HCT116 (cell line): ENCODE measurements at regions not wholly inside any gene's neighbourhood (a gene's known extent, or its start where the extent isn't known, plus 50 kb on each side); places are given as distances from the start of the nearest gene placed in this dataset.

Source experiments
- ATAC-seq: fragments of 200-7000 bp; cut with Tn5 transposase; 2 replicates; pipeline ENCODE4 v1.9.1; 2020; ENCODE audit warnings: mild to moderate bottlenecking, moderate library complexity
- BruUV-seq: library from RNA; stranded (reverse); fragments of 400-500 nt; replicated peaks from 2 replicates; lab custom pipeline; 2021; lab: Mats Ljungman, UMichigan
- CTCF ChIA-PET: fragments of 300-600 bp; sonication (Branson Sonifier 250); formaldehyde crosslinking; loops from one replicate; lab custom pipeline; 2021; ENCODE audit warnings: antibody characterized with exemption; lab: Charles Lee
- POLR2A ChIA-PET: fragments of 300-600, 350-600 bp; sonication (Branson Sonifier 250); formaldehyde crosslinking; loops from one replicate; lab custom pipeline; 2021; ENCODE audit warnings: antibody characterized with exemption; lab: Charles Lee
- RAD21 ChIA-PET, 2 experiments: fragments of 300-600 bp; sonication (Branson Sonifier 250); formaldehyde crosslinking; loops; one replicate each; lab custom pipeline; 2023; ENCODE audit warnings: low total read pairs in 2 of 2; ENCODE audit not compliant: uncharacterized antibody in 2 of 2, unreplicated experiment in 2 of 2, low non-redundant PET in 1 of 2; lab: Charles Lee
- DNase-seq: peaks from one replicate; pipeline ENCODE4 v3.0.0-alpha.2; 2010; ENCODE audit warnings: low read depth, low spot score
- H2AFZ ChIP-seq: fragments of 200-600 bp; shearing (Covaris generic), sonication (generic); 2 replicates; pipeline ENCODE4 v1.6.1; 2017; ENCODE audit warnings: low read depth, mixed run types, mixed read lengths, antibody characterized with exemption, low read length; ENCODE audit not compliant: poor library complexity, severe bottlenecking
- H3K27ac ChIP-seq: 2 replicates; pipeline ENCODE4 v1.5.1; 2012; ENCODE audit warnings: low read depth, low read length
- H3K27me3 ChIP-seq: fragments of 200-600 bp; sonication (generic); 2 replicates; pipeline ENCODE4 v1.6.1; 2016; ENCODE audit warnings: mixed run types, low read length, mixed read lengths; ENCODE audit not compliant: insufficient read depth
- H3K36me3 ChIP-seq, 2 experiments: fragments of 200-500 bp in 1 of 2; fragments of 200-600 bp in 1 of 2; sonication (Bioruptor generic) in 1 of 2; sonication (generic) in 1 of 2; 2 replicates each; pipeline versions ENCODE4 v1.5.1 to v1.6.1; 2014 to 2016; ENCODE audit warnings: low read length in 2 of 2, inconsistent platforms in 1 of 2, mixed read lengths in 1 of 2, mixed run types in 1 of 2; ENCODE audit not compliant: insufficient read depth in 2 of 2, control insufficient read depth in 1 of 2
- H3K4me1 ChIP-seq, 2 experiments: fragments of 200-600 bp in 1 of 2; sonication (generic) in 1 of 2; 2 replicates each; pipeline versions ENCODE4 v1.5.1 to v1.6.1; 2012 to 2017; ENCODE audit warnings: low read length in 2 of 2, inconsistent platforms in 1 of 2, mild to moderate bottlenecking in 1 of 2, mixed read lengths in 1 of 2, mixed run types in 1 of 2, moderate library complexity in 1 of 2; ENCODE audit not compliant: insufficient read depth in 2 of 2, control insufficient read depth in 1 of 2
- H3K4me2 ChIP-seq: fragments of 200-600 bp; sonication (generic); 2 replicates; pipeline ENCODE4 v1.6.1; 2017; ENCODE audit warnings: mixed run types, low read length, mixed read lengths
- H3K4me3 ChIP-seq, 2 experiments: fragments of 200-600 bp in 1 of 2; sonication (generic) in 1 of 2; replicated peaks in 1 of 2; 2 replicates each; pipeline ENCODE4 v1.5.1; 2011 to 2016; ENCODE audit warnings: low read length in 2 of 2, control low read depth in 1 of 2, low read depth in 1 of 2, mild to moderate bottlenecking in 1 of 2, mixed read lengths in 1 of 2, mixed run types in 1 of 2
- H3K79me2 ChIP-seq: fragments of 200-600 bp; sonication (generic); 2 replicates; pipeline ENCODE4 v1.6.1; 2017; ENCODE audit warnings: mild to moderate bottlenecking, mixed run types, low read length, moderate library complexity, mixed read lengths; ENCODE audit not compliant: insufficient read depth
- H3K9ac ChIP-seq: fragments of 200-600 bp; sonication (generic); 2 replicates; pipeline ENCODE4 v1.6.1; 2016; ENCODE audit warnings: low read length, mixed read lengths
- H3K9me2 ChIP-seq: fragments of 200-600 bp; sonication (generic), shearing (Covaris generic); 2 replicates; pipeline ENCODE4 v1.6.1; 2017; ENCODE audit warnings: mixed run types, mild to moderate bottlenecking, moderate library complexity; ENCODE audit not compliant: insufficient read depth
- H3K9me3 ChIP-seq, 2 experiments: fragments of 200-500 bp in 1 of 2; fragments of 200-600 bp in 1 of 2; sonication (Bioruptor generic) in 1 of 2; sonication (generic) in 1 of 2; 2 replicates each; pipeline ENCODE4 v1.6.1; 2014 to 2017; ENCODE audit warnings: low read length in 2 of 2, mixed read lengths in 2 of 2, inconsistent platforms in 1 of 2, low read depth in 1 of 2, mild to moderate bottlenecking in 1 of 2, mixed run types in 1 of 2, moderate library complexity in 1 of 2; ENCODE audit not compliant: control insufficient read depth in 1 of 2, insufficient read depth in 1 of 2
- H4K20me1 ChIP-seq: fragments of 200-600 bp; sonication (generic), shearing (Covaris generic); 2 replicates; pipeline ENCODE4 v1.6.1; 2017; ENCODE audit warnings: mixed run types, mild to moderate bottlenecking, moderate library complexity; ENCODE audit not compliant: insufficient read depth
- CBX3 ChIP-seq: IDR thresholded peaks from 2 replicates; pipeline ENCODE4 v1.6.1; 2012; ENCODE audit warnings: low read depth
- TCF7L2 ChIP-seq: IDR thresholded peaks from 2 replicates; pipeline ENCODE4 v1.7.0; 2011; ENCODE audit warnings: borderline replicate concordance, inconsistent platforms; ENCODE audit not compliant: insufficient read depth, insufficient read length; ENCODE audit errors: extremely low read depth
- ZFX ChIP-seq: fragments of 450-650 bp; IDR thresholded peaks from 2 replicates; pipeline ENCODE4 v1.6.1; 2017
- intact Hi-C: fragments of 100-400 bp; cut with micrococcal nuclease; formaldehyde crosslinking; loops from 2 replicates; pipeline ENCODE4 v1.10.0; 2022
- TF ChIP-seq, protein P1 (sequence below): IDR thresholded peaks from 2 replicates; pipeline ENCODE4 v1.6.1; 2012; ENCODE audit warnings: low read depth

DNA sequence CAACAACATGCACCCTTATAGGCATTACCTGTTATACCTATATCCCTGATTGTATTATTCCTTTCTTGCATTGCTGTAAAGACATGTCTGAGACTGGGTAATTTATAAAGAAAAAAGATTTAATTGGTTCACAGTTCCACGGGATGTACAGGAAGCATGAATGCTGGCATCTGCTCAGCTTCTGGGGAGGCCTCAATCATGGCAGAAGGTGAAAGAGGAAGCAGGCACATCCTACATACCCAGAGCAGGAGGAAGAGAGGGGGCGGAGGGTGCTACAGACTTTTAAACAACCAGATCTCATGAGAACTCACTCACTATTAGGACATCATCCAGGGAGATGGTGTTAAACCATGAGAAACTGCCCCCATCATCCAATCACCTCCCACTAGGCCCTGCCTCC is 191.7 kb upstream of the SPHKAP start (continued):
- TF ChIP-seq ZFX = no peak
- no peak for TF ChIP-seq CBX3

- H3K4me3 ChIP-seq = no peak overlapping the region
- ATAC-seq (no peak), DNase-seq (no peak)
- no peak overlapping the region for H3K4me2 ChIP-seq
- no peak overlapping the region for H2AFZ ChIP-seq
- intact Hi-C loops = no loop called here
- H3K27me3 ChIP-seq = no peaks in the 10 kb centered on the region
- H3K36me3 ChIP-seq = no peaks in the 10 kb centered on the region
- no peak overlapping the region for H3K27ac ChIP-seq
- TF ChIP-seq TCF7L2 = no peak
- TF ChIP-seq, protein P1, sequence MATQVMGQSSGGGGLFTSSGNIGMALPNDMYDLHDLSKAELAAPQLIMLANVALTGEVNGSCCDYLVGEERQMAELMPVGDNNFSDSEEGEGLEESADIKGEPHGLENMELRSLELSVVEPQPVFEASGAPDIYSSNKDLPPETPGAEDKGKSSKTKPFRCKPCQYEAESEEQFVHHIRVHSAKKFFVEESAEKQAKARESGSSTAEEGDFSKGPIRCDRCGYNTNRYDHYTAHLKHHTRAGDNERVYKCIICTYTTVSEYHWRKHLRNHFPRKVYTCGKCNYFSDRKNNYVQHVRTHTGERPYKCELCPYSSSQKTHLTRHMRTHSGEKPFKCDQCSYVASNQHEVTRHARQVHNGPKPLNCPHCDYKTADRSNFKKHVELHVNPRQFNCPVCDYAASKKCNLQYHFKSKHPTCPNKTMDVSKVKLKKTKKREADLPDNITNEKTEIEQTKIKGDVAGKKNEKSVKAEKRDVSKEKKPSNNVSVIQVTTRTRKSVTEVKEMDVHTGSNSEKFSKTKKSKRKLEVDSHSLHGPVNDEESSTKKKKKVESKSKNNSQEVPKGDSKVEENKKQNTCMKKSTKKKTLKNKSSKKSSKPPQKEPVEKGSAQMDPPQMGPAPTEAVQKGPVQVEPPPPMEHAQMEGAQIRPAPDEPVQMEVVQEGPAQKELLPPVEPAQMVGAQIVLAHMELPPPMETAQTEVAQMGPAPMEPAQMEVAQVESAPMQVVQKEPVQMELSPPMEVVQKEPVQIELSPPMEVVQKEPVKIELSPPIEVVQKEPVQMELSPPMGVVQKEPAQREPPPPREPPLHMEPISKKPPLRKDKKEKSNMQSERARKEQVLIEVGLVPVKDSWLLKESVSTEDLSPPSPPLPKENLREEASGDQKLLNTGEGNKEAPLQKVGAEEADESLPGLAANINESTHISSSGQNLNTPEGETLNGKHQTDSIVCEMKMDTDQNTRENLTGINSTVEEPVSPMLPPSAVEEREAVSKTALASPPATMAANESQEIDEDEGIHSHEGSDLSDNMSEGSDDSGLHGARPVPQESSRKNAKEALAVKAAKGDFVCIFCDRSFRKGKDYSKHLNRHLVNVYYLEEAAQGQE = no peak
- no peak overlapping the region for H3K9ac ChIP-seq
- H4K20me1 ChIP-seq = no peaks in the 10 kb centered on the region
- H3K9me3 ChIP-seq = no peaks in the 10 kb centered on the region
- BruUV-seq = no TSS peak
- RAD21 ChIA-PET = no interaction called here
- H3K79me2 ChIP-seq = no peaks in the 10 kb centered on the region
- CTCF ChIA-PET = no interaction called here
- H3K9me2 ChIP-seq = no peaks in the 10 kb centered on the region
- no peaks in the 10 kb centered on the region for H3K4me1 ChIP-seq
- POLR2A ChIA-PET = no interaction called here
Observed at GRCh38 chr2:228372212-228372611, 190.7 kb upstream of the SPHKAP start.
